SH-SY5Y (cell line): ENCODE measurements at regions not wholly inside any gene's neighbourhood (a gene's known extent, or its start where the extent isn't known, plus 50 kb on each side); places are given as distances from the start of the nearest gene placed in this dataset.

Experiments
- GATA2 ChIP-seq: IDR thresholded peaks from 2 replicates; pipeline ENCODE4 v1.6.1; 2011; ENCODE audit warnings: mild to moderate bottlenecking, low read depth, low read length
- GATA3 ChIP-seq: IDR thresholded peaks from 2 replicates; pipeline ENCODE4 v1.6.1; 2011; ENCODE audit warnings: low read depth, mild to moderate bottlenecking, low read length, moderate library complexity

- TF ChIP-seq GATA3 (no peak), GATA2 (no peak)
These were observed 63.1 kb downstream of the PRR15 start for GRCh38 chr7:29626730-29627129.
